Thymus (tissue), 11 donors: ENCODE measurements at regions not wholly inside any gene's neighbourhood (a gene's known extent, or its start where the extent isn't known, plus 50 kb on each side); places are given as distances from the start of the nearest gene placed in this dataset.
A peak's percentile ranks its signal among the peaks of the same experiment; 100 is the strongest.

Experiments
- DNase-seq, 9 donors: peaks; one replicate each; pipeline ENCODE4 v3.0.0-alpha.2; 2013; ENCODE audit warnings: low spot score in 9 of 9, low read depth in 6 of 9, missing footprints in 1 of 9
- H3K27ac ChIP-seq, 2 donors: one replicate each; pipeline ENCODE4 v1.5.1; 2013; ENCODE audit warnings: control low read depth in 1 of 2, low read depth in 1 of 2, low read length in 1 of 2, mild to moderate bottlenecking in 1 of 2, moderate library complexity in 1 of 2
- H3K27me3 ChIP-seq, 2 donors: one replicate each; pipeline ENCODE4 v1.5.1; 2013; ENCODE audit warnings: low read length in 1 of 2; ENCODE audit not compliant: control insufficient read depth in 2 of 2, insufficient read depth in 1 of 2
- H3K36me3 ChIP-seq, 2 donors: one replicate each; pipeline ENCODE4 v1.5.1; 2013; ENCODE audit warnings: low read length in 1 of 2, mild to moderate bottlenecking in 1 of 2, moderate library complexity in 1 of 2; ENCODE audit not compliant: control insufficient read depth in 2 of 2, insufficient read depth in 2 of 2
- H3K4me1 ChIP-seq, 2 donors: one replicate each; pipeline ENCODE4 v1.5.1; 2013; ENCODE audit warnings: low read length in 2 of 2; ENCODE audit not compliant: control insufficient read depth in 2 of 2, insufficient read depth in 2 of 2
- H3K4me3 ChIP-seq, 2 donors: one replicate each; pipeline ENCODE4 v1.5.1; 2013; ENCODE audit warnings: low read length in 2 of 2, control low read depth in 1 of 2, mild to moderate bottlenecking in 1 of 2
- H3K9me3 ChIP-seq, 2 donors: one replicate each; pipeline ENCODE4 v1.5.1; 2013; ENCODE audit warnings: low read length in 1 of 2, mild to moderate bottlenecking in 1 of 2; ENCODE audit not compliant: control insufficient read depth in 2 of 2, insufficient read depth in 1 of 2
- WGBS: extraction: QIAGEN DNeasy Blood & Tissue Kit; methylation state at CpG from one replicate; pipeline ENCODE4 v1.1.7; 2013; 5-methylcytosine and 5-hydroxymethylcytosine counted together
- donor health status: healthy.

- Histone ChIP-seq H3K4me3 (no peak overlapping the region), H3K4me1 (no peaks in the 10 kb centered on the region), H3K27me3 (no peaks in the 10 kb centered on the region), H3K27ac (no peak overlapping the region), H3K9me3 (no peaks in the 10 kb centered on the region), H3K36me3 (no peaks in the 10 kb centered on the region)
- WGBS, result 81% methylated on average over 3 of the region's 3 CpGs
- DNase-seq, result no peak
These were observed 114.0 kb downstream of the SLC38A4 start for GRCh38 chr12:46711756-46712155.

- Histone ChIP-seq H3K27me3 (no peaks in the 10 kb centered on the region), H3K4me3 (no peak overlapping the region), H3K9me3 (no peaks in the 10 kb centered on the region), H3K27ac (no peak overlapping the region), H3K36me3 (no peaks in the 10 kb centered on the region), H3K4me1 (no peaks in the 10 kb centered on the region)
- 96% methylated on average over 9 of the region's 9 CpGs for WGBS
- DNase-seq, result no peak
These were observed 115.6 kb downstream of the SLC38A4 start for GRCh38 chr12:46710125-46710743.

- peak in 5 of 9 donors; percentile 1 to 40 (median 4) for DNase-seq
- WGBS, result 94% methylated on average over 9 of the region's 9 CpGs
- Histone ChIP-seq H3K9me3 (peaks cover 0 to 3% of the 10 kb centered on the region in 2 donors), H3K27ac (peak overlapping the region; percentile 58 to 61), H3K36me3 (no peaks in the 10 kb centered on the region), H3K27me3 (no peaks in the 10 kb centered on the region), H3K4me1 (no peaks in the 10 kb centered on the region), H3K4me3 (no peak overlapping the region)
These were observed 123.0 kb downstream of the SLC38A4 start for GRCh38 chr12:46702581-46703344.

- Histone ChIP-seq H3K36me3 (no peaks in the 10 kb centered on the region), H3K9me3 (peaks cover 0 to 3% of the 10 kb centered on the region in 2 donors), H3K4me1 (no peaks in the 10 kb centered on the region), H3K27me3 (no peaks in the 10 kb centered on the region), H3K4me3 (no peak overlapping the region), H3K27ac (peak overlapping the region in 1 of 2 donors; percentile 11)
- DNase-seq, result no peak
These were observed 124.4 kb downstream of the SLC38A4 start for GRCh38 chr12:46701356-46701755.

GRCh38 chr12:46699986-46700385 lies 125.8 kb downstream of the SLC38A4 start:
- Histone ChIP-seq H3K9me3 (peaks cover 0 to 3% of the 10 kb centered on the region in 2 donors), H3K27me3 (no peaks in the 10 kb centered on the region), H3K4me3 (no peak overlapping the region), H3K36me3 (no peaks in the 10 kb centered on the region), H3K4me1 (no peaks in the 10 kb centered on the region), H3K27ac (no peak overlapping the region)
- no peak for DNase-seq

GRCh38 chr12:46698003-46698402 lies 127.8 kb downstream of the SLC38A4 start:
- H3K4me1 ChIP-seq, result no peaks in the 10 kb centered on the region
- no peak for DNase-seq
- H3K27ac ChIP-seq, result no peak overlapping the region
- H3K36me3 ChIP-seq, result no peaks in the 10 kb centered on the region
- no peaks in the 10 kb centered on the region for H3K27me3 ChIP-seq
- no peak overlapping the region for H3K4me3 ChIP-seq
- peaks cover 0 to 3% of the 10 kb centered on the region in 2 donors for H3K9me3 ChIP-seq

GRCh38 chr12:46693518-46693917 lies 132.3 kb downstream of the SLC38A4 start:
- Histone ChIP-seq H3K4me3 (no peak overlapping the region), H3K4me1 (no peaks in the 10 kb centered on the region), H3K9me3 (peaks cover 0 to 3% of the 10 kb centered on the region in 2 donors), H3K27ac (no peak overlapping the region), H3K27me3 (no peaks in the 10 kb centered on the region), H3K36me3 (no peaks in the 10 kb centered on the region)
- WGBS, result 92% methylated on average over 2 of the region's 2 CpGs
- DNase-seq, result no peak

GRCh38 chr12:46693034-46693433 lies 132.8 kb downstream of the SLC38A4 start:
- no peak overlapping the region for H3K4me3 ChIP-seq
- H3K36me3 ChIP-seq, result no peaks in the 10 kb centered on the region
- H3K27me3 ChIP-seq, result no peaks in the 10 kb centered on the region
- H3K4me1 ChIP-seq, result no peaks in the 10 kb centered on the region
- H3K27ac ChIP-seq, result no peak overlapping the region
- peaks cover 0 to 3% of the 10 kb centered on the region in 2 donors for H3K9me3 ChIP-seq
- DNase-seq, result no peak
- 94% methylated on average over 4 of the region's 4 CpGs for WGBS

GRCh38 chr12:46692606-46693005 lies 133.2 kb downstream of the SLC38A4 start:
- no peaks in the 10 kb centered on the region for H3K36me3 ChIP-seq
- no peak for DNase-seq
- no peak overlapping the region for H3K27ac ChIP-seq
- H3K4me3 ChIP-seq, result no peak overlapping the region
- no peaks in the 10 kb centered on the region for H3K27me3 ChIP-seq
- no peaks in the 10 kb centered on the region for H3K9me3 ChIP-seq
- no peaks in the 10 kb centered on the region for H3K4me1 ChIP-seq
- WGBS, result 98% methylated on average over 3 of the region's 3 CpGs
